HG03521 (cell line): ENCODE measurements at regions not wholly inside any gene's neighbourhood (a gene's known extent, or its start where the extent isn't known, plus 50 kb on each side); places are given as distances from the start of the nearest gene placed in this dataset.

ENCODE experiments used
- ATAC-seq: cut with Tn5 transposase; IDR thresholded peaks from one replicate; pipeline ENCODE4 v1.9.1; 2021; ENCODE audit warnings: mild to moderate bottlenecking, moderate library complexity; ENCODE audit not compliant: unreplicated experiment

DNA sequence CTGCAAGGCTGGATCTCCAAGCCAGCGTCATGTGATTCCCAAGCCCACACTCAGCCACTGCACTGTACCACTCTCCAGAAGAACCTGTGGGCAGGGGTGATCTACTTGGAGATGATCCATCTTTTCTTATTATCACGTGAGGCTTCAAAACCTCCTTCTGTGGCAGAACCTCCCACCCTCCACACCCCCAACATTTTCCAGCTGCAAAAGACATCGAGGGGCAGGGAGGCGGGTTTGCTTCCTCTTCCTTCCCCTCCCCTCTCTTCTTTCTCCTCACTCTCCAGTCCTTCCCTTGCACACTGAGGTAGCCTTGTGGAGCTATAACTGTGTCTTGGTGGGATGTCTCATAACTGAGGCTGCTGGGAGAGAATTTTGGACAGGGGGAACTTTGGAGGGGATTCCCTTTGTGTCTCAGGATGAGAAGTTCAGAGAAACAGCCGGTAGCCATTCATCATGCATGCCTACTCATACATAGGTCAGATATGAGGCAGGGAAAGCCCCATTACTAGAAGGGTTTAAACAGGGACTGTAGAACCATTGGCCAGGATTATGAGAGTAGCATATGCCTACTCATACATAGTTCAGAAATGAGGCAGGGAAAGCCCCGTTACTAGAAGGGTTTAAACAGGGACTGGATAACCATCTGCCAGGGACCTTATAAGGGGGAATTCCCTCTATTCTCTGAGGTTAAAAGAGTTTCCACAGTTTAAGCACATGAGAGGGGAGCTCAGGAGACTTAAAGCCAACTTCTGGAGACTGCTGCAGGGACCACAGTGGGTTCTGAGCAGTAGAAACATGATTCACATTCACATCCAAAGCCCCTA, 420.7 kb upstream of the CADM1 start:
- peak; percentile 67 for ATAC-seq

DNA sequence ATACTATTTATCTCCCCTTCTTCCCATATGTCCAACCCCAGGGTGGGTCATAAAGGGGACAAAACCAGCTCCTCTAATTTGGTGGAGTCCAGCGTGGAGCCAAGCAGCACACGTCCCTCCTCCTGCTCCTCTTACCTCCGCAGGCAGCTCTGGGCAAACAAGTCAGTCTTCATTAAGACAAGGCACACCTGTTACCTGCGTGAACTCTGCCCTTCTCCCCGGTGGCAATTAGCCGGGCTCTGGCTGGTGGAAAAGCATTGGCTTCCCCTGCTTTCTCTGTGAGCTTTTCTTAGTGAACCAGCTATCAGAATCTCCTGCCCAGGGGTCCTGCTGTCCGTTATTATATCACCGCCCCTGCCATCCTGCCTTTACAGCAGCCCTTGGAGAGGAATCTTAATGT, 418.7 kb upstream of the CADM1 start:
- ATAC-seq: no peak

GRCh38 chr11:115921986-115922385, 417.8 kb upstream of the CADM1 start:
- ATAC-seq: no peak

GRCh38 chr11:115921540-115921939, 417.3 kb upstream of the CADM1 start:
- ATAC-seq: no peak

DNA sequence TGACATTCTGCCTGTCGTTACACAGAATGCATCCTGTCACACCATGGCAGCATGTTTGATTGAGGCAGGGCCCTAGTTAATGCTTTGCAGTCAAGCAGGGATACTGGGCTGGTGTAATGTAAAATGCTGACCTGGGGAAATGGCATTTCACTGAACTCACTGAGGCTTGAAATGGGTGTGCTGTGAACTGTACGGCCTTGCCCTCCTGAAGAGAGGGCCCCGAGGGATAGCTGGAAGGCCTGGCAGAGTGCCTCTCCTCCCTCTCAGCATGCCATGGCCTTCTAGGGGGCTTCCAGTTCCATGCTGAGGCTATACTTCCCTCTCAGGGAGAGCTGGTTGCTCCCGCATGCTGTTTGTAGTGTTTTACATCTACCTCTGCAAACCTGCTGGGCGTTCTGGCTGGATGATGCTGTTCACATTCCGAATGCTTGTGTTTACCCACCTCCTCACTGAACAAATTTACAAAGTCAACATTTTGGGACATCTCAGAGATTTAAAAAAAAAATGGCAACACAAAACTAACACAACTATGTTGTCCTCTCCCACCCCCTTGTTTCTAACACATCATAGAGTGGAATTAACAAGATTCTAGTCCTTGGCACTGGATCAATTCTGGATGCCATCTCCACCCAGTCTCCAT, 416.7 kb upstream of the CADM1 start:
- ATAC-seq: no peak

- peak; percentile 10 for ATAC-seq
Observed at GRCh38 chr11:115920092-115920461, 415.9 kb upstream of the CADM1 start.

DNA sequence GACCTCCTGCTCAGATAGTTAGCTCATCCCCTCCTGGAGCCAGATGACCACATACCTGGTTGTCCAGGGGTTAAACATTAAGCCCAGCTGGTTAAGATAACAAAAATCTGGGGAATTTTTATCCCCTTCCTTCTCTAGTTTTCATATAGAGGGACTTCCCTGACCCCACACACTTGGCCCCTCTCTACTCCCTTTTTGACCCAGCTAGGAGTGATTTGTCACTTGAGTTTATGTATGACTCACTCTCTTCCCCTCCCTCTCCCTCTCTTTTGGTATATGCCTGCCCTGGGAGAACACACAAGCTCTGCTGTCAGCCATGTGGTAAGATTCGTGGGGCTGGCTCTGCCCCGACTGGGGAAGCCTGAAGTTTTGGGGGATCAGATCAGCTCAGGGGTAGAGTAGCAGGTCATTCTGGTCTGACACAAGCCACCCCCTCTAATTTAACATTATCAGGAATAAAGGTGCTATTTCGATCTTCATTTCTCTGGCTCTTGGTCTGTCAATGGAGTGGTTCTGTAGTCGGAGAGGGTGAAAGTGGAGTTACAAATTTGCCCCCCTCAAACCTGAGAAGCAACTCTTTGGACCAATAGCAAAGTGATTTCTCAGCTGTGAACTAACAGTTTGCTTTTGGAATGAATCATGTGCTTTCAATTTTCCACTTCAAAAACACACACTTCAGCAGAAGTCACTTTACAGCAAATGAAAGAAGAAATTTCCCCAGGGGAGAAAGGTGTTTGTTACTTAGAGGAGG, 415.3 kb upstream of the CADM1 start:
- peak; percentile 50 for ATAC-seq

DNA sequence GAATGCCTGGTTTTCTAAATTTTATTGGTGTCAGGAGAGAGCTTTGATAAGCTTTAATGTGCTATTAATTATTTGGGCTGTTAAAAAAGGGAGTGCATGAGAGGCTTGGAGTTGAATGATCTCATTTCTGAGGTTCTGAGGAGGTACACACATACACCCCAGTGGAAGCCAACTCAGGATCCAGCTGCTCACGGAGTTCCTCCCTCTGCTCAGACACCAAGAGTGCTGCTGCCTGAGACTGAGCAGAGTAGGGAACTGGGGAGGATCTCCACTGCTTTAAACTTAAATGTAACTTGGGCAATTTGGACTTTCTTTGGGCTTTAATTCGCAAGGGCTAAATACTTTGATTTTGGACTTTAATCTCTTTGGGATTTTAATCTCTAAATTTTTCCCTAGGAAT, 414.4 kb upstream of the CADM1 start:
- ATAC-seq: no peak

GRCh38 chr11:115916608-115917007, 412.4 kb upstream of the CADM1 start:
- no peak for ATAC-seq

DNA sequence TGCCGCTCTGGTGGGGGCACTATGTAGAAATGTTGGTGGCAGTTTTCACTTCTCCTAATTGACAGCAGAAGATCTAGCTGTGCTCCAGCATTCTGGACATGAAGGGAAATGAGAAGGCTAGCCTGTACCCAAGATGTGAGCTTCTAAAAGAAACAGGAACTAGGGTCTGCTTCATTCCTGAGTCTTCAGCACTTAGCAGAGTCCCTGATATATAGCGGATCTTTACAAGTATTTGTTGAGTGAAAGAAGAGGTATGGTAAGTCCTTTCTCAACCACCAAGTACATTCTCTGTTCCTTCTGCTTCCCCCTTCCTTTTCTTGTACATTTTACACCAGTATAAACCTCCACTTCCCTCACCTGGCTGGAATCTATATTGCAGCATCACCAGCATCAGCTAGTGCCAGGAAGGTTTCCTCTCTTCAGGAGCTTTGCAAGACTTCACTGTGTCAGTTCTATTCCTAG, 408.3 kb upstream of the CADM1 start:
- no peak for ATAC-seq

DNA sequence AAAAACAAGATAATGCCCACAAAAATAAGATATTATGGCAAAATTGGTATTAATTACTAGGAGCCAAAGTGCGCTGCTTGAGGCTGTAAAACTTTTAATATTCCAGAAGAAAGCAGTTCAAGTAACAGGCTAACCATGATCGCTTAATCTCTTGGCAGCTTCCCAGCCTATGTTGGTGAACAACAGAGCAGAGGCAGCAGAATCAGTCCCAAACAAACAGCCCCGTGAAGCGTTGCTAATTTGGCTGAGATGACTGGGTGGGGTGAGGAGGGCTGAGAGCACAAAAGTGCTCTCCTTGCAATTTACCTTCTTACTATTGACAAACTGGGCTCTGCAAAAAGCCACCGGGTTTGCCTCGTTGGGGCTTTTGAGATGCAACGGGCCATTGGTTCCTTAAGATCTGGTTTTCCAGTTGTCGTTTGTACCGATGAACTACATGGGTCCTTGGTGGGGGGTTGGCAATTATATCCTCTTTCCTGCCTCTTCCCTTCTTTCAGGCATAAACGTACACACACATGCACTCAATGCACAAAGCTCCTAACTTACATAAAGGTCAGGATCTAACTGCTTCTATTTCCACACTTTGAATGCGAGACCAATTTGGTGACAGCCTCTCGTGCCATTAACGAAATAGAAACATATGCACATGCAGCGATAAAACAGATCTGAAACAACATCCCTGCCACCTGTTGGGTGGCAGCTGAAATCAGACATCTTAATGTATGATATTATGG, 407.6 kb upstream of the CADM1 start:
- no peak for ATAC-seq

DNA sequence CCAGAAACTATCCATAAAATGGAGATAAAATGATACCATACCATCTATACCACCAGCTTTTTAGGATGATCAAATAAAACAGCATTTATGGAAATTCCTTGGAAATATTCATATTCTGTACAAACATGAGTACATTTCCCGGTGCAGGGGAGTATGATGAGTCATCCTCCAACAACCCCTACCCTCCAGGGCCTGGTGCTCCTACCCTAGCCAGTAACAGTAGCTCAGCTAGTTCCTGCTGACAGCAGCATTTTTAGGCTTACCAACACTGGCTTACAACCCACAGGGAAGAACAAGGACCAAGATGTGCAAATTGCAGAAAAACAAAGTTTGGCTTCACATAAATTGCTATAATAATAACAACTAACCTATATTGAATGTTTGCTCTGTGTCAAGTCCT, 406.2 kb upstream of the CADM1 start:
- no peak for ATAC-seq

DNA sequence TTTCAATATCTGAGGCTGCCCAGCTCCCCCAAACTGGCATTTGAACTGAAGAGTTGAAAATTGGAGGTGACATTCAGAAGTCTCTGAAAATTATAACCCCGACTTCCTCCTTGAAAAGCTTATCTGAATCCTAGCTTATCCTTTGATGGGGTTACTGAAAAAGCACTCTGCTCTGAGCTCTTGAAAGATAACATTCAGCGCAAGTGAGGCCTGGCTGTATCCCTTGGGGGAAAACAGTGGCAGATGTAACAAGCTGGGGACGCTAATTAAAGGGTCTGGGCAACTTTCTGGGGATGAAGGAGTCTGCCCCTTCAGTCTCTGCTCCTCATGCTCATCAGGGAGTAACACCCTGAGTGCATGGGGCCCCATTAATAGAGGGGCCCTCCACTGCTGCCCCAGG, 402.0 kb upstream of the CADM1 start:
- no peak for ATAC-seq

- no peak for ATAC-seq
Observed at GRCh38 chr11:115905341-115906000, 401.3 kb upstream of the CADM1 start.

GRCh38 chr11:115903179-115903578, 399.0 kb upstream of the CADM1 start:
- no peak for ATAC-seq

DNA sequence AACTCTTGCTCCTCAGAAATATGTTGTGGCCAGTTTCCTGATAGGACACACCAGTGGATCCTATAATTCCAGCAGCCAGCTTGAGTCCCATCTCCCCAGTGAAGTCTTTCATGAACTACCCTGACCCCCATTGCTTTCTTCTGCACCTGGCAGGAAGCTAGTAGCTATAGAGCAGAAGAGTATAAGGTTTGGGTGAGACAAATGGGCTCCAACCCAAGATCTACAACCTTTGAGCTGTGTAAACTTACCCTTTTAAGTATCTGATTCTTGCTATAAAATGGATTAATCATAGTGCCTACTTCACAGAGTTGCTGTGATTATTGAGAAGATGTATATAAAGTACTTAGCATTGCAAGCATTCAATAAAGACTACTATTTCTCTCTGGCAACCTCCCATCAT, 396.9 kb upstream of the CADM1 start:
- no peak for ATAC-seq

DNA sequence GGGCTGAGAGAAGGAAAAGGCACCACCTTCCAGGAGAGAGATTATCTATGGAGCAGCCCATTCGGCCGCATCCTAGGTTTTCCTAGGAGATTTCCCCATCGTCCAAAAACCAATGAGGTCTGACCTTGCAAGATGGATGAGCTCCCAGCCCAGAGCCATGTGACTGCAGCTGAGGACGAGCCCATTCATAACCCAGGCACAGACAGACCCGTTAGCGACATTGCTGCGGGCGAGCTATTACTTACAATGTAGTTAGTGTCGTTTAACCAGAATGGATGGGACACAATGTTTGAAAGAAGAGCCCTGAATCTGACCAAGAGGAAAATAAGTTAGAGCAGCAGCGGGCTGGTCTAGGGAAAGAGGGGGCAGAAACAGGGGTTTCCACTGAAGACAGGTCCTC, 395.9 kb upstream of the CADM1 start:
- ATAC-seq: no peak

- no peak for ATAC-seq
Observed at GRCh38 chr11:115897707-115898106, 393.5 kb upstream of the CADM1 start.

DNA sequence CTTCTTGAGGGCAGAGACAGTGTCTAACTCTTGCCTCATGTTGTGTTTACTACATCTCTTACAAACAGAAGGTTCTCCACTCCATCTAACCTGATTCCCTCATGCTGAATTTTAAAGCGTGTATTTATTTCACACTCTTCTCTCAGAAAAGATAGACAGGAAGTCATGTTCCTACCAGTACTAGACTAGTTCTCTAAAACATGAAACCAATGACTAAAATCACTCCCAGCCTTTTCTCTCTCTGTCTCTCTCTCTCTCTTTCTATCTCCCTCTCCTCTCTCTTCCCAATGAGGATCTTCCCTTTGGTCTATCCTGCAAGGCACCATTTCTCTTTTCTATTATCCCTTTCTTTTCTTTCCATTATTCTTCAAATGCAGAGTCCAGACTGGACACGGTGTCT, 391.9 kb upstream of the CADM1 start:
- ATAC-seq: peak; percentile 45

DNA sequence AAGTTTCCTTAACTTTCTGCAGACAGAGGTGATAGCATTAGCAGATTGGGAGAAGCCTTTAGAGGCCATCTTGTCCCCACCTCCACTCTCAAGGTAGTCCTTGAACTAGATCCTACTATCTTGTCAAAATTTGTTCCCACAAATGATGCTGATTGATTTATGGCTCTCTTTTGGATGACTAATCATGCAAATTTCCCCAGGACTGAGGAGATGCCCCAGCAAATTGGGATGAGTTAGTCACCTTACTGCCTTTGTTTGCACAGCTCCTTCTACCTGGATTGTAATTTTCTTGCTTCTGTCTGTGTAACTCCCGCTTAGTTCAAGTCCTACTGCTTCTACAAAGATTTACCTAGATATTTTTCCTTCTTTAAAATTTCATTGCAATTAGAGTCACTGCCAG, 391.4 kb upstream of the CADM1 start:
- no peak for ATAC-seq

GRCh38 chr11:115894176-115894575, 390.0 kb upstream of the CADM1 start:
- ATAC-seq: no peak
